ENCODE measurements at regions not wholly inside any gene's neighbourhood (a gene's known extent, or its start where the extent isn't known, plus 50 kb on each side); places are given as distances from the start of the nearest gene placed in this dataset.

DNA sequence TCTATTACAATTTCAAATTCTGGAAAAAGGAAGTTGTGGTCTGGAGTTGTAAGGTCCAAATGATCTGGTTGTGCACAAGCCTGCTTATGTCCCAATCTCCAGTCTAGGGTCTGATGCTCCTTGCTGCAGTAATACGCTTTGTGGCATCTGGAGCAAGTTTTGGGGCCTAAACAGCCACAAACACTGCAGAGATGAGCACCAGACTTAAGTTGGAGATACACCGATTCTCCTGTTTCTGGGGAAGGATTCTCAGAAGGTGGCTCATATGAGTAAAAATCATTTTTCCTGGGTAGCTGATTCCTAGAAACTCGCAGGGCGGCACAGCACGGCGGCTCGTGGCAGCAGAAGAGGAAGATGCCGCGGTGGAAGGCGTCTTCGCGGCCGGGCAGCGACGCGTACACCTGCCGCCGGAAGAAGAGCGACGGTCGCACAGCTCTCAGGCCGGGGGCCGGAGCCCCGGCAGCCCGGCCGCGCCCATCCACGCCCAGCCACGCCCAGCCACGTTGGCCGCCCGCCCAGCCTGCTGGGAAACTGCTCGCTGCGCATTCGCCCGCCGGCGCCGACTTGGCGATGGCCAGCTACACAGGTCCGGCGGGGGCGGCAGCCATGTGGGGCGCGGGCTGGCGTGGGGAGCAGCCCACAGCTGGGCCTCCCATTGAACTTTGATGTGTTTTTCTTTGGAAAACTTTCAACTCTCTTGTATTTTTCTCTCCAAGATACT is 129.0 kb downstream of the ASCL4 start:
- no peak overlapping the region for H3K4me3 ChIP-seq (ENCODE audit: low read length in 3 of 3)
- no peak for FAIRE-seq

GRCh38 chr12:107906707-107907106 is 132.2 kb downstream of the ASCL4 start:
- Histone ChIP-seq H3K27ac (ENCODE audit: low read depth in 2 of 2, low read length in 2 of 2) (no peak overlapping the region), H3K36me3 (ENCODE audit: control insufficient read depth in 2 of 3, insufficient read depth in 3 of 3, low read length in 3 of 3) (no peaks in the 10 kb centered on the region), H3K27me3 (ENCODE audit: control insufficient read depth, insufficient read depth, low read length) (peaks cover 3% of the 10 kb centered on the region), H3K9ac (ENCODE audit: low read length in 3 of 3) (no peak overlapping the region), H3K4me1 (ENCODE audit: control insufficient read depth in 2 of 3, insufficient read depth in 2 of 3, low read depth in 1 of 3, low read length in 3 of 3) (no peaks in the 10 kb centered on the region), H3K4me3 (ENCODE audit: low read length in 3 of 3) (no peak overlapping the region), H3K9me3 (ENCODE audit: control insufficient read depth in 2 of 3, insufficient read depth in 1 of 3, low read length in 3 of 3) (no peaks in the 10 kb centered on the region)
- intact Hi-C loops (cut with DNase I): no loop called here
- TF ChIP-seq CTCF (IDR thresholded peaks at IDR 0.05; ENCODE audit: borderline replicate concordance, extremely low read depth, insufficient read depth): no peak
- DNase-seq: no peak
- FAIRE-seq: no peak

More for the DNA sequence above, 129.0 kb downstream of the ASCL4 start:
- Histone ChIP-seq H3K4me1 (ENCODE audit: control insufficient read depth in 2 of 3, insufficient read depth in 2 of 3, low read depth in 1 of 3, low read length in 3 of 3) (no peaks in the 10 kb centered on the region), H3K27me3 (ENCODE audit: control insufficient read depth, insufficient read depth, low read length) (peaks cover 3% of the 10 kb centered on the region), H3K9ac (ENCODE audit: low read length in 3 of 3) (no peak overlapping the region), H3K36me3 (ENCODE audit: control insufficient read depth in 2 of 3, insufficient read depth in 3 of 3, low read length in 3 of 3) (no peaks in the 10 kb centered on the region), H3K27ac (ENCODE audit: low read depth in 2 of 2, low read length in 2 of 2) (no peak overlapping the region), H3K9me3 (ENCODE audit: control insufficient read depth in 2 of 3, insufficient read depth in 1 of 3, low read length in 3 of 3) (no peaks in the 10 kb centered on the region)
- peak; percentile 46 to 87 (median 64) for DNase-seq
- no peak for TF ChIP-seq CTCF (IDR thresholded peaks at IDR 0.05; ENCODE audit: borderline replicate concordance, extremely low read depth, insufficient read depth)
- intact Hi-C loops (cut with DNase I): no loop called here

GRCh38 chr12:107912421-107913004 is 138.0 kb downstream of the ASCL4 start:
- Histone ChIP-seq H3K27ac (ENCODE audit: low read depth in 2 of 2, low read length in 2 of 2) (peak overlapping the region in 1 of 2 donors; percentile 63), H3K27me3 (ENCODE audit: control insufficient read depth, insufficient read depth, low read length) (no peaks in the 10 kb centered on the region), H3K4me3 (ENCODE audit: low read length in 3 of 3) (peak overlapping the region in 1 of 3 donors; percentile 46), H3K36me3 (ENCODE audit: control insufficient read depth in 2 of 3, insufficient read depth in 3 of 3, low read length in 3 of 3) (no peaks in the 10 kb centered on the region), H3K9me3 (ENCODE audit: control insufficient read depth in 2 of 3, insufficient read depth in 1 of 3, low read length in 3 of 3) (no peaks in the 10 kb centered on the region), H3K9ac (ENCODE audit: low read length in 3 of 3) (no peak overlapping the region), H3K4me1 (ENCODE audit: control insufficient read depth in 2 of 3, insufficient read depth in 2 of 3, low read depth in 1 of 3, low read length in 3 of 3) (peaks cover 0 to 3% (median 0%) of the 10 kb centered on the region in 3 donors)
- intact Hi-C loops (cut with DNase I): no loop called here
- FAIRE-seq (no peak), DNase-seq (peak in 4 of 5 donors; percentile 25 to 54 (median 33))
- peak; percentile 42 for TF ChIP-seq CTCF (IDR thresholded peaks at IDR 0.05; ENCODE audit: borderline replicate concordance, extremely low read depth, insufficient read depth)

Measured in kidney (tissue), 13 donors.